ENCODE measurements at regions not wholly inside any gene's neighbourhood (a gene's known extent, or its start where the extent isn't known, plus 50 kb on each side); places are given as distances from the start of the nearest gene placed in this dataset.

DNA sequence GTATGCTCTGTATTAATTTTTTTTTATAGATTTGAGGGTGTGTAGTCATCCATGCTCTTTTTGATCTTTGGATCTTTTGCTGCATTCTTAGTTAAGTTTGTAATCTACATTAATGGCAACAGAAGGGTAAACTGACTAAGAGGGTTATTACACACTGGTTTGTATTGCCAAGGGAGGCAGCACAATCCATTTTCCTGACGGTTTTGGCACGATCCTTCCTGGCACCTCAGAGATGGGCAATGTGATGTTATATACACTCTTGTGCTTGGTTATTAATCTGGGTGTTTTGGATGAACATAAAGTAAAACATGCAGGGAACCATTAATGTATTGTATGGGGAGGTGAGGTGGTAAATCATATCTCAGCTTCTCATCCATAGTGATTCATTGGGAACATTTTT is 98.8 kb upstream of the SLC38A2 start:
- H3K27me3 ChIP-seq (replicated peaks; ENCODE audit: insufficient read depth): no peaks in the 10 kb centered on the region

DNA sequence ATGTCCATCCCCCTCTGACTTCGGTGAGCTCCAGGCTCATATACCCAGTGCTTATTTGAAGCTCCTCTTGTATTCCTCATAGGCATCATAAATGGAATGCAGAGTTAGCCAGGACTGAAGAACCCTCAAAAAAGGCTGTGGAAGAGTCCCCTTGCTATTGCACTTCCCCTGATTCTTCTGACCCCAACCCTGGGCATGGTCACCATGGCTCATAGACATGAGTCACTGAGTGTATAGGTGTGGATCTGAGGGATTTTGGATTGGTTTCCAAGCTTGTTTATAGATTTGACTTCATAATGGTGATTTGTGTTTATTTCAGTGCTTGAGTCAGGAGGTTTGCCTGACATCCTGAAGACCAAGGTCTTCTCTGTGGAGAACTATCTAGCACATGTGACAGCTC is 98.4 kb upstream of the SLC38A2 start:
- WGBS: 88% methylated on average over 1 of the region's 1 CpG
- no peaks in the 10 kb centered on the region for H3K4me1 ChIP-seq (replicated peaks)

More for the DNA sequence above, 98.8 kb upstream of the SLC38A2 start:
- no peak for DNase-seq (ENCODE audit: low spot score)
- TF ChIP-seq POLR2A (IDR thresholded peaks at IDR 0.05) (no peak), POLR2AphosphoS5 (IDR thresholded peaks at IDR 0.05) (no peak)
- TF ChIP-seq, protein P1, sequence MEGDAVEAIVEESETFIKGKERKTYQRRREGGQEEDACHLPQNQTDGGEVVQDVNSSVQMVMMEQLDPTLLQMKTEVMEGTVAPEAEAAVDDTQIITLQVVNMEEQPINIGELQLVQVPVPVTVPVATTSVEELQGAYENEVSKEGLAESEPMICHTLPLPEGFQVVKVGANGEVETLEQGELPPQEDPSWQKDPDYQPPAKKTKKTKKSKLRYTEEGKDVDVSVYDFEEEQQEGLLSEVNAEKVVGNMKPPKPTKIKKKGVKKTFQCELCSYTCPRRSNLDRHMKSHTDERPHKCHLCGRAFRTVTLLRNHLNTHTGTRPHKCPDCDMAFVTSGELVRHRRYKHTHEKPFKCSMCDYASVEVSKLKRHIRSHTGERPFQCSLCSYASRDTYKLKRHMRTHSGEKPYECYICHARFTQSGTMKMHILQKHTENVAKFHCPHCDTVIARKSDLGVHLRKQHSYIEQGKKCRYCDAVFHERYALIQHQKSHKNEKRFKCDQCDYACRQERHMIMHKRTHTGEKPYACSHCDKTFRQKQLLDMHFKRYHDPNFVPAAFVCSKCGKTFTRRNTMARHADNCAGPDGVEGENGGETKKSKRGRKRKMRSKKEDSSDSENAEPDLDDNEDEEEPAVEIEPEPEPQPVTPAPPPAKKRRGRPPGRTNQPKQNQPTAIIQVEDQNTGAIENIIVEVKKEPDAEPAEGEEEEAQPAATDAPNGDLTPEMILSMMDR (IDR thresholded peaks at IDR 0.05): no peak
- no peak overlapping the region for H3K27ac ChIP-seq
- intact Hi-C loops (cut with DNase I): loop anchor here (5.0 kb wide), 2 partner anchors 86 to 89 kb away; no protein-coding TSS in a partner anchor
- H3K4me3 ChIP-seq: no peak overlapping the region
- 89% methylated on average over 2 of the region's 2 CpGs for WGBS
- H3K9me3 ChIP-seq: no peaks in the 10 kb centered on the region
- no peaks in the 10 kb centered on the region for H3K36me3 ChIP-seq
- H3K4me1 ChIP-seq (replicated peaks): no peaks in the 10 kb centered on the region

DNA sequence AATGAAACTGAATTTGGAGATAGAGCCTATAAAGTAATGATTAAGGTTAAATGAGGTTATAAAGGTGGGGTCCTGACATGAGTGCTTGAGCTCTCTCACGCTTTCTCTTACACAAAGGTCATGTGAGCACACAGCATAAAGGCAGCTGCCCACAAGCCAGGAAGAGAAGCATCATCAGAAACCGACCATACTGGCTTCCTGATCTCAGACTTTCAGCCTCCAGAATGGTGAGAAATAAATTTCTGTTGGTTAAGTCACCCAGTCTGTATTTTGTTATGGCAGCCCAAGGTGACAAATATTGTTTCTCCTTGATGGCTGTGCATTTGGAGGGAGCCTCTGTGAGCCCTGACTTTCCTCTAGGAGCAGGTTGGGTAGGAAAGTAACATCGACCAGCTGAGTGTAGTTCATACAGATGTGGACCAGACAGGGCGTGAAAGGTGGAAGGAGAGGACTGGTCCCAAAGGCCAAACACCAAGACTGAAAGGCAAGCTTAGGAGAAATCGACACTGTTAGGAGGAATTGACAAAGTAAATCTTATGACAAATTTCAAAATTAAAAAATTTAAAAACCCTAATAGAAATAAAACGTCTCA is 97.6 kb upstream of the SLC38A2 start:
- H3K9me3 ChIP-seq: no peaks in the 10 kb centered on the region
- H3K4me3 ChIP-seq: no peak overlapping the region
- intact Hi-C loops (cut with DNase I): loop anchor here (5.0 kb wide), 2 partner anchors 87 to 88 kb away; no protein-coding TSS in a partner anchor
- no peaks in the 10 kb centered on the region for H3K4me1 ChIP-seq (replicated peaks)
- no peak for DNase-seq (ENCODE audit: low spot score)
- H3K27ac ChIP-seq: no peak overlapping the region
- TF ChIP-seq POLR2A (IDR thresholded peaks at IDR 0.05) (no peak), POLR2AphosphoS5 (IDR thresholded peaks at IDR 0.05) (no peak)
- TF ChIP-seq, protein P1 (IDR thresholded peaks at IDR 0.05): no peak
- no peaks in the 10 kb centered on the region for H3K36me3 ChIP-seq
- WGBS: 84% methylated on average over 6 of the region's 6 CpGs
- H3K27me3 ChIP-seq (replicated peaks; ENCODE audit: insufficient read depth): no peaks in the 10 kb centered on the region

More for the DNA sequence above, 98.4 kb upstream of the SLC38A2 start:
- intact Hi-C loops (cut with DNase I): loop anchor here (5.0 kb wide), 2 partner anchors 86 to 89 kb away; no protein-coding TSS in a partner anchor
- TF ChIP-seq, protein P1 (IDR thresholded peaks at IDR 0.05): no peak
- TF ChIP-seq POLR2AphosphoS5 (IDR thresholded peaks at IDR 0.05) (no peak), POLR2A (IDR thresholded peaks at IDR 0.05) (no peak)
- DNase-seq (ENCODE audit: low spot score): no peak
- no peaks in the 10 kb centered on the region for H3K27me3 ChIP-seq (replicated peaks; ENCODE audit: insufficient read depth)
- no peak overlapping the region for H3K4me3 ChIP-seq
- H3K36me3 ChIP-seq: no peaks in the 10 kb centered on the region
- H3K27ac ChIP-seq: no peak overlapping the region
- H3K9me3 ChIP-seq: no peaks in the 10 kb centered on the region

DNA sequence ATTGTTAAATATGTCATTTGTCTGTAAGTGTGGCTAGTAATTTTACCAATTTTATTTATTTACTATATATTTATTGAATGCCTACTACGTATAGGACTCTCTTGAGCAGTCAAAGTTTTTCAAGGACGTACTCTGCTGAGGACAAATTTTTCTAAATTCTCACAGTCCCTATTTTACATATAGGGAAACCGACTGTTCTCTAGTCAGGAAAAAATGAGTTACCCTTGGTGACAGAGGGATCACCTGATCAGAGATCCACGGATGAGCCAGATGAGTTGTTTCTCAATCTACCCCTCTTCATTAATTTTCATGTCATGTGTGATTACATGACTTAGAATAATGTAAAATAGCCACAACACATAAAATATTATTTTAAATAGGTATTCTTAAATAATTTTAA is 96.2 kb upstream of the SLC38A2 start:
- Histone ChIP-seq H3K36me3 (no peaks in the 10 kb centered on the region), H3K27me3 (replicated peaks; ENCODE audit: insufficient read depth) (no peaks in the 10 kb centered on the region), H3K27ac (no peak overlapping the region), H3K4me1 (replicated peaks) (no peaks in the 10 kb centered on the region), H3K4me3 (no peak overlapping the region), H3K9me3 (no peaks in the 10 kb centered on the region)
- WGBS: 88% methylated on average over 4 of the region's 4 CpGs
- intact Hi-C loops (cut with DNase I): no loop called here
- DNase-seq (ENCODE audit: low spot score): no peak
- TF ChIP-seq, protein P1 (IDR thresholded peaks at IDR 0.05): no peak
- TF ChIP-seq POLR2A (IDR thresholded peaks at IDR 0.05) (no peak), POLR2AphosphoS5 (IDR thresholded peaks at IDR 0.05) (no peak)

DNA sequence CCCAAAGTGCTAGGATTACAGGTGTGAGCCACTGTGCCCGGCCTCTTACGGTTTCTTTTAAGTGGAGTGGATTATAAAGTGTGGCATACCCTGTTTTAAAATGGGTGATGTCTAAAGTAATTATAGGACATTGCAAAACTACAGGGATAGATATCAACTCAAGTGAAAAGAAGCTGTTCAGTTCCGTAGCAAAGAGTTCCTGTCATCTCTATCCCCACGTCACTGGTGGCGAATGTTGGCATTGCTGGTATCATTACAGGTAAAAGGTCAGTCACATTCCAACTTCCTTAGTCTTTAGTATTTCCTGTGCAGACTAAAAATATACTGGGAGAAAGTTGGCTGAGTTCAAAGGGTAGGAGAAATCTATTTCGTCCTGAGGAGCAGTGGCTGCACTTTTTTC is 95.6 kb upstream of the SLC38A2 start:
- Histone ChIP-seq H3K27me3 (replicated peaks; ENCODE audit: insufficient read depth) (no peaks in the 10 kb centered on the region), H3K4me3 (no peak overlapping the region), H3K9me3 (no peaks in the 10 kb centered on the region), H3K27ac (no peak overlapping the region), H3K4me1 (replicated peaks) (no peaks in the 10 kb centered on the region), H3K36me3 (no peaks in the 10 kb centered on the region)
- TF ChIP-seq, protein P1 (IDR thresholded peaks at IDR 0.05): no peak
- TF ChIP-seq POLR2AphosphoS5 (IDR thresholded peaks at IDR 0.05) (no peak), POLR2A (IDR thresholded peaks at IDR 0.05) (no peak)
- WGBS: 87% methylated on average over 6 of the region's 6 CpGs
- intact Hi-C loops (cut with DNase I): no loop called here
- no peak for DNase-seq (ENCODE audit: low spot score)
